NCI-H2227 treated with DMSO at 0.1 percent for 48 hours (cell line): ENCODE measurements at regions not wholly inside any gene's neighbourhood (a gene's known extent, or its start where the extent isn't known, plus 50 kb on each side); places are given as distances from the start of the nearest gene placed in this dataset.

Experiments used
- DNase-seq: peaks from one replicate; lab custom pipeline; 2025; lab: John Stamatoyannopoulos, UW

DNA sequence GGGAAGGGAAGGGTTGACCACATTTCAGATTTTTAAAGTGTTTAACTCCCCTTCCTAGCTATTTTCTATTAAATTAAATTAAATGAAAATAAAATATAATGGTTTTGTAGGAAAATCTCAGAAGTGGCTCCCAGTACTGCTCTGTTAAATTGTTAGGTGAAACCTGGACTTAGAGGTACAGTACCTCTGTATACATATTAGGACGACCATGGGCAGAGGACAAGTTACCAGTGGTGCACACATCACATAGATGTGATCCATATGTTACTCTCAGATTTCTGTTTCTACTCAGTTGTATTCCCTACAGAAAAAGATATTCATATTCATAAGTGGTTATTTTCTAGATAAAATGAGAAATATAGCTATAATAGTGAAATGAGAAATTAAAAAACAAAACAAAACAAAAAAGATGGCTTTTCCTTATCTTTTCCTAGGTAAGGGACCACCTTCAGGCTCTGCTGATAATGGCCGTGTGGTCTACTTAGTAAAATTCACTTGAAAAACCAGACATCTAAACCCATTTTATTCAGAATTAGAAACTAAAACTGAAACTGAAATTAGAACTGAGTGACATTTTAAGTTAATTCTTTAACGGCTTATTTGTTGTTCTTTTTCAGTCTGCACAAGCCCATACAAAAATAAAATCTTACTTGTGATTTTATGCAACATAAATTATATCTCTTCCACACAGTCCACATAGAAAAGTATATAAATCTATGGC is 832.5 kb upstream of the CHAC2 start:
- DNase-seq: no peak

DNA sequence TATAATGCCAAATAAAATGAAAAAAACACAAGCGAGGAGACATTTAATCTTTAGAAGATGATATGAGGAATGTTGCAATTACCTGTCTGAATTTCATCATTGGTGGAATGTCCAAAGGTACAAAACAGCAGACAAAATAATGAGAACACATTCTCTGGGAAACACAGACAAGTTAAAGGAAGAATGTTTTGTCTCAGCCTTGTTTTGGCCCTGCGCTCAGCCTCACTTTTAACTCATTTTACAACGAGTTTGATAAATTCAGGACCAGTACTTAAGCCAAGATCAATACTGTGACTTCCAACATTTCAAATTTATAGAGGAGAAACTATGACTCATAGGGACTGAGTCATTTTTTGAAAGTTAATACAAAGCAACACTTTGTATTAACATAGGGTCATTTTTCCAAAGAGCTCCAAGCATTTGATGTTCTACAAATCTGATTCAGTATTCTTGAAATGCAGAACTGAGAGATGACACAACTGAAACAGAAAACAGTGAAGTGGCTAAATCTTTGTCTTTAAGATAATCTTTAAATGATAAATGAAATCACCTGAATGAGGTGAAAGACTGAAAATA is 833.2 kb upstream of the CHAC2 start:
- no peak for DNase-seq

DNA sequence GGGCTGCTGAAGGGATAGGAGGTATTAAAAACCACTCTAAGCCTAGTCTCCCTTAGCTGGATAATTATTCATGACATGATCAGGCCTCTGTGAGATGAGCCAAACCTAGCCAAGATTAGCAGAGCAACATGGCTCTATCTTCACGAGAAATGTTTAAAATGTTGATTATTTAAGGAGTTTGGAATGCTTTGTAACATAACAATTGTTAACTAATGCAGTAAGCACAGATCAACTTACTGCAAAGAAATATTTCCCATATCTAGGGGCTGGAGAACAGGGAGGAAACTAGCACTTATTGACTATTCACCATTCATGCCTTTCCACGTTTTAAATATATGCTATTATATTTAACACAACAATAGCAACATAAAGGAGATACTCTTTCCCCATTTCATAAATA is 833.7 kb upstream of the CHAC2 start:
- DNase-seq: no peak

DNA sequence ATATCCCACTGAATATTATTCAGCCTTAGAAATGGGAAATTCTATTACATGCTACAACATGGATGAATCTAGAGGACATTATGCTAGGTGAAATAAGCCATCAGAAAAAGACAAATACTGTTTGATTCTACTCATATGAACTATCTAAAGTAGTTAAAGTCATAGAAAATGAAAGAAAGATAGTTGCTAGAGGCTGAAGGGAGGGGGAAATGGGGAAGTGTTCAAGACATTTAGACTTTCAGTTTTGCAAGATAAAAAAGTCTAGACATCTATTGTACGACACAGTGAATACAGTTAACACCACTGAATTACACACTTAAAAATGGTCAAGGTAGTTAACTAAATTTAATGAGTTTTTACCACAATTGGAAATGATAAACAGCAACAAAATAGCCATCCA is 835.9 kb upstream of the CHAC2 start:
- no peak for DNase-seq

DNA sequence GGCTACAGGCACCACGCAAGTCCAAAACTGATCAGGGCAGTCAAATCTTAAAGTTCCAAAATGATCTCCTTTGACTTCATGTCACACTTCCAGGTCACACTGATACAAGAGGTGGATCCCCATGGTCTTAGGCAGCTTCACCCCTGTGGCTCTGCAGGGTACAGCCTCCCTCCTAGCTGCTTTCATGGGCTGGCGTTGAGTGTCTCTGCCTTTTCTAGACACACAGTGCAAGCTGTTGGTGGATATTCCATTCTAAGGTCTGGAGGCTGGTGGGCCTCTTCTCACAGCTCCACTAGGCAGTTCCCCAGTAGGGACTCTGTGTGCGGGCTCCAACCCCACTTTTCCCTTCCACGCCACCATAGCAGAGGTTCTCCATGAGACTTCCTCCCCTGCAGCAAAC is 838.2 kb upstream of the CHAC2 start:
- DNase-seq: no peak

DNA sequence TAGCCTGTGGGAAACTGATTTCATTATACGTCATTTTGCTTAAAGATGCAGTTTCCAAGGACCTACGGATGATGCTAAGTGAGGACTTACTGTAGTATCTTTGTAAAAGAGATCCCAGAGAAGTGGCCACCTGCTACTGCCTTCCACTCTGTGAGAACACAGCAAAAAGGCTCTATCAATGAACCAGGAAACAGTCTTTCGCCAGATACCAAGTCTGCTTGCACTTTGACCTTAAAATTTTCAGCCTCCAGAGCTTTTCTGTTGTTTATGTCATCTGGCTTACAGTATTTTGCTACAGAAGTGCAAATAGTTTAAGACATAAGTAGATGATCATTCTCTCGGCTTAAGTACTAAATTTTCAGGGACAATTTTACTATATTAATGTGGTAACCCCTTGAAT is 847.9 kb upstream of the CHAC2 start:
- no peak for DNase-seq

DNA sequence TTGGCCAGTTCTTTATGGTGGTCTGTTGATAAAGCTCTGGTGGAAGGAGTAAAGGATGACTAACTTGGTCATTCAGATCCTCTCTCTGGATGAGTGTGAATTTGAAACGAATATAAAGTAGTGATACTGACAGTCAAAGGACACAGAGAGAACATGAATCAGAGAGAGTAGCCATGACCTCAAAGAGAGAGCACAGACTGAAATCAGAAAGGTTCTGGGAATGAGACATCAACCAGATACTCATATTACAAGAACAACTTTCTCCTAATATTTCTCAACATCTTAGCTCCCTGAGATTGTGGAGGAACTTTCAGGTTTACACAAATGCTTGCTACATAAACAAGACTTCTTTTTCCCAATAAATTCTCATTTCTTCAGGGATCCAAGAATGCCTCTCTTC is 849.1 kb upstream of the CHAC2 start:
- no peak for DNase-seq

DNA sequence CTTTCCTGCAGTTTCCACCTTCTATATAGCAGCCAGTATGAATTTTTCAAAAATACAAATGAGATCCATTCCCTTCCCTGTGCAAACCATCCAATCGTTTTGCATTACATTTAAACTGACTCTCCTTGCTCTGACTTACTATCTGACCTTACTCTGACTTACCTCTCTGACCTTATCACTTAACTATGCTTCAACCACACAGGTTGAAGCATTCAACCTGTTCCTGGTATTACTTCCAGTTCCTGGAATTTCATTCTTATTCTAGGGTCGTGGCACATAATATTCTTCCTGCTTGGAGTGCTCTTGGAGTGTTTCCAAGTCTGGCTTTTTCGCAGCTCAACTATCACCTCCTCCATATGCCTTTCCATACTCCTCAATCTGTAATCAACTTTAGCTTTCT is 850.6 kb upstream of the CHAC2 start:
- no peak for DNase-seq

DNA sequence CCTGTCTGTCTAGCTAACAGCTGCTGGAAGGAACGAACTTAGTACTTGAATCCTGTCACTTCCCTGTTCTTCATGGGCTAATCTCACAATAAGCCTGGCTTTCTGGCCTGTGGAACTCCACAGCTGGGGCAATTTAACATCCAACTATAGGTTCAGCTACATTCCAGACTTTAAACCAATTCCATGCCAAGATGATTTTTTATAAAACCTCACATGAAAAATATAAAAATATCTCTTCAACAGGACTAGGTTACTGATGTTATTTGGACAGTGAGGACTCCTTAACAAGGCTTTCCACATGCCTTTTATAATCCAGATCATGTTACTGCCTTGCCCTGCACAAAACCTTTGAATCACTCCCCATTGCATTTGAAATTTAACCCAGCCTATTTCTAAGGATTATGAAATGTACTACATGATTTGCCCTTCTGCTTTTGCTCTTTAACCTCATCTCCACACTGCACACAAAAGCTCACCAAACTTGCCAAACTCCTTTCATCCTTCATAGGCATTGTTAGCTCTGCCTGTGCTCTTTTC is 863.2 kb upstream of the CHAC2 start:
- DNase-seq: no peak

DNA sequence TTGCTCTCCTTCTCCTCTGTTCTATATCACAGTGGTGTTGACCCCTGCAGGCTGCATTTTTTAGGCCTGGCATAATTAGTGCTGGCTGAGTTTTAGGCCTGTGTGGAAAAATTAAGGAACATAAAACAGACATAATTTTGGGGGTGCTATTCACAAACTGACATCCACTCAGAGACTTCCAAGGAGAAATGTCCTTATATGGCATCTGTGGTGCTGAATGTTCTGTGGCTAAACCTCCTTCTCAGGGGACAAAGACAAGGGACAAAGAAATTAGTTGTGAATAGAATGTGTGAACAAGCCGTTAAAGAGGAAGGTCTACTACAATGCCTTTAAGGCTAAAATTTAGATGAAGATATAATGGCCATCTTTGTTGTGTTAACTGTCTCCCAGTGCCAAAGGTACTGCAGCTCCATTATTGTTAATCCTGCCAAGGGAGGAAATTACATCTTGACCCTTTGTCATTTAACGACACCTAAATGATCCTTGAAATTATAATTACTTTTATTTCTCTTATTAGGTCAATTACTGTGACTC is 870.0 kb upstream of the CHAC2 start:
- no peak for DNase-seq

DNA sequence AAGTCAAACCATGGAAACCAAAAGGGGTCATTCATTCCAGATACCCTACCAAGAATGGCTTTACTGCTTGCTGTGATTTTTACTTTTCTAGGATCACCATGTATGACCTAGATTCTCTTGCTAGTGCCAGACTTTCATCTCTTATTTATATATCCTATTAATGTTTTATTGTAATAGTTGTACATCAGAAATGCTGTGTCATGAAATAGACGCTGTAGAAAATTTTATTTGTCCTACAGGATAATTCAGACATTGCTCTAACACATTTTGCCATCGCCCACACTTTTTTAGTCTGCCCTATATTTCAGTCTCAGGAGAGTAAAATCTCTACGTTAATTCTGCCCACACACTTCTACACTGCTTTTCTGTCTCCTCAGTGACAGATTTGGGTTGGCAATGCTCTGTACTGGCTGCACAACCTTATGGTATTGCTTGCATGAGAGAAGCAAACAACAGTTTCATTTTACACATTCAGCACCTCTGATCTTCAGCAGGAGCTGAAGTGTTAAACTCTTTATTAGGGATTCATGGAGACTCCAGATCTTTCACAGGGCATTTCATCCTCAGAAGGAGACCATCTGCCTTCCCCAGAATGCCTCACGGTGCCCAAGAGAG is 871.8 kb upstream of the CHAC2 start:
- DNase-seq: no peak

DNA sequence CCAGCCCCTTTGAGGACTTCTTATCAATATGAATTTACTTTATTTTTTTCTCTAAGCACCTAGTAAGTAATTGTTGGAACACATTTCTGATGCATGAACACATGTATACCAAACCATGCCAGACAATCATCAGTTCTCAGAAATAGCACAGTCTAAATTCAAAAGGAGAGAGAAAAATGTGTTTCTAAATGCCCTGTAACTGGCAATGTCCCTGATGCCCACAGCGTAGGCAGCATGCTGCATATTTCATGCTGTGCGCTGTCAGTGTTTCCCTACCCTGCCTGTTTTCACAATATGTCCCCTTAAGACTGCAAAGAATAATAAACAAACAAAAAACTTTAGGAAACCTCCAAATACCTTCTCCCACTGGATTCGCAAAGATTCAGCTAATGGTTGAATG is 881.0 kb upstream of the CHAC2 start:
- no peak for DNase-seq

DNA sequence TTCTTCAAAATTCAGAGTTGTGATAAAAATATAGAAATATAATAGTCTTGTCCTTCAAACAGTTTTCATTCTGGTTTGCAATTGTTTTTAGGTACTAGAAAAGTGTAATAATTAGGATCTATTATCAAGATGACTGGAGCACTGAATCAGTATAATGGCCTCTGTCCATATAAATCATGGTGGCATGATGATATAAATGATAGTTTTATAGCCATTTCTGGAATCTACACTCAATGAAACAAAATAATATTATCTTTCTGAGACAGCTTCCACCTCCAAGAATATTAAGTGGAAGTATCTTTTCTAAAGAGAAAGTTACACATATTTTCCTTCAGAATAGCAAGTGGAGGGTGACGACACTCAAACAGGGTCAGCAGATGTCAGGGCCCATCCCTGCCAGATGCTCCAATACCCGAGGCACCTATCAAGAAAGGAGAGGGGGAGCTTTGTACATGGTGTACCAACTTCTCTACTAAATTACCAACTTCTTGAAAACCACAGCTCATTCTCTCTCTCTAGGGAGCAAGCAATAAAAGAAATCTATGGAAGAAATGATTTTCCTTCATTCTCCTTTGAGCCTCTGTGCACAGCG is 882.7 kb upstream of the CHAC2 start:
- DNase-seq: no peak

DNA sequence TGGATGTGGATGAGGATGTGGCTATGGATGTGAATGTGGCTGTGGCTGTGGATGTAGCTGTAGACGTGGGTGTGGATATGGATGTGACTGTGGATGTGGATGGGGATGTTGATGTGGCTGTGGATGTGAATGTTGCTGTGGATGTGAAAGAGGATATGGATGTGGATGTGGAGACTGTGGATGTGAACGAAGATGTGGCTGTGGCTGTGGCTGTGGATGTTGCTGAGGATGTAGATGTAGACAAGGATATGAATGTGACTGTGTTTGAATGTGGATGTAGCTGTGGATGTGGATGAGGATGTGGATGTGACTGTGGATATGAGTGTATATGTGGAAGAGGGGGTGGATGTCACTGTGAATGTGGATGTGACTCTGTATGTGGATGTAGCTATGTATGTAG is 884.6 kb upstream of the CHAC2 start:
- DNase-seq: no peak

DNA sequence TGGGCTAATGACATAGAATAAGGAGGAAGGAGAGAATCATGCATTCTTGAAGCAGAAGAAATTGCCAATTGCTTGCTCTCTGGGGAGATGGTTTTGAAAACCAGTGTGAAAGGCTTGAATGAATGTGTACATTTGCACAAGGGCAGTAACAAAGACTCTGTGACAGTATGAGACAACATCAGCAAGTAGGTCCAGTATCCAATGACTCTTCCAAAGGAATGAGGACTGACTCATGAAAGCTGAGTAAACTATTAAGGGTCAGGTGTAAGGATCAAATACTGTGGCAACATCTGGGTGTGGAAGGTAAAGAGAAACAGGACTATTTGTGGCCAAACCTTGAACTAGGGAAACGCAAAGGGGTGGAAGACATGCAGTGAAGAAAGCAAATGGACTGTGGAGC is 886.0 kb upstream of the CHAC2 start:
- no peak for DNase-seq

DNA sequence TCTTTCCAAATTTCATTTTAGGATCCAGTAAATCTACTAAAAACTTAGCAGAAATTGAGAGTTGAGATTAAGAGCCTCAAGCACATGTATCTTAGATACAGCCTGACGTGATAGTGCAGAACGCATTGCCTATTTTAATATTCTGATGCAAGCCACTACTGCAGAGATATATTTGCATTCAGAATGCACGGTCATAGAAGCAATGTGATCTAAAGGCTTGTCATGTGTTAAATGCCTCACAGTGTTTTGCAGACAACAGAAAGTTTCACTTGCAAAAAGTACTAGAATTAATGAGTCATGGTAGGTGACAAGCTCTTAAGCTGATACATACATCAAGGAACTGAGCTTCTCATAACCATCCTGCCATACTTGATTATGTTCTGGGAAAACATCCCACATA is 886.7 kb upstream of the CHAC2 start:
- no peak for DNase-seq

DNA sequence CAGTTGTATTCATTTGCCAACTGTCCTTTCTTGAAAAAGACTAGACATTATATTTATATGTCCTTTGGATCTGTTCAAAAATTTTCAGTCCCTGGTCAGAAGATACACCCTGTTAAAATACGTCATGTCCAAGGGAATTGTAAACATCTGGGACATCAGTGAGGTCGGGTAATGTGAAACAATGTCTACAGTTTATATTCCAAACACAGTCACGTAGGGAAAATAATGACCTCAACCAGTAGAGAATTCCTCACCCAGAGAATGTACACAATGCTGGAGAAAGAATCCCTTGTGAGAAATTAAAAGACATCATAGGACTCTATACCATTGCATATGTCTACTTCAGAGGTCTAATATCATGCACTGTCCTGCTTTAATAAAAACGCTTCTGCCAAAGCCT is 888.0 kb upstream of the CHAC2 start:
- DNase-seq: no peak

DNA sequence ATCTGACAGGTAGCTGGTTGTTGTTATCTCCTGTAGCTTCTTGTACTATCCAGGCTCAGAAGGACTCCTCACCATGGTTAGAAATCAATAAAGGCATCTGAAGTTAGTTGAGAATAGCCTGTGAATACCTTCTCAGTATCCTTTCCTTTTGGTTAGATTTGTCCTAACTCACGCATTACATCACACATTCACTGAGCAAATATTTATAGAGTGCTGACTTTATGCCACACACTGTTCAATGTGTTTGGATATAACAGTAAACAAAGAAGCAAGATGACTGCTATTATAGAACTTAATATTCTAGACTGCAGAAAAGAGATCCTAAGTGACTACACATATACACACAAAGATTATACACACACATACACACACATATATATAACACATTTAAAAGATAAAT is 889.9 kb upstream of the CHAC2 start:
- DNase-seq: no peak

DNA sequence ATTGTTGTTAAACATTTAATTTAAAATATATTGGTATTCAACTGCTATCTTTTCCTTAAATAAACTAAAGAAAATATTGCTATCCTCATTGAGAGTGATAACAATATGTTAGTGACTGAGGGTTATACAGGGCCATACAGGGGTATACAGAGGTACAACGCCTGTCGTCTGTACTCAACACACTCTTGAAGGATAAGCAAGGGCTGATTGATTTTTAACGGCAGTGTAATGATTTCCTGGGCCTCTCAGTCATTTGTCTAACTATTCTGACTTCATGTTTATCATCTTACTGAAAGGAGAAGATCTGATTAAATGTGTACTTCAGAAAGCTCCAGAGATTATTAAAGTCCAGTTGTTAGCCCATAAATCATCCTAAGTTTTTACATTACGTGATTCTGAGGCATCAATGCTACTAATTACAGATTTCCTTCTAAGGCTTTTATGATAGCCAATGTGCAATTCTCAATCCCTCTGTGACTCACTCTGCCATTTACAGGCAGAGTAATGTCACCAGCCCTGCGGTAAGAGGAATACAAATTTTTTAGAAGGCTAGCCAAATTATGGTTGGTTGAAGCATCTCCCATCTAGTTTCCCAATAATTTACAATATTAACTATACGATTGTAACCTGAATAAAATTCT is 893.0 kb upstream of the CHAC2 start:
- no peak for DNase-seq

DNA sequence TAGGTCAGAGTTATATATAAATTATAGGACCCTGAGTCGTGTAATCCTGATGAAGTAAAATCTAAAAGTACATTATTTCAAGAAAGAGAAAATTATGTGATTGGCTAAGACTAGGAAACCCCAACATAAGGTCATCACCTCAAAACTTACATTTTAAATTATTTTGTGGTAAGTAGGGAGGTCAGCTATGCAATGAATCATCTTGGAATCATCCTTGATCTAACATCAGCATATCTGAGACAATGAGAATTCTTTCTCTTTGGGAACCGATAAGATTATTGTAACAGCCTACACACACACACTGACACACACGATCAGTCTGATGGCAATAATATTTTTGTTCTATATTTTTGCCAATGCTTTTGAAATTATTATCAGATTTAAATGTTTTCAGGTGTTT is 904.8 kb upstream of the CHAC2 start:
- no peak for DNase-seq

DNA sequence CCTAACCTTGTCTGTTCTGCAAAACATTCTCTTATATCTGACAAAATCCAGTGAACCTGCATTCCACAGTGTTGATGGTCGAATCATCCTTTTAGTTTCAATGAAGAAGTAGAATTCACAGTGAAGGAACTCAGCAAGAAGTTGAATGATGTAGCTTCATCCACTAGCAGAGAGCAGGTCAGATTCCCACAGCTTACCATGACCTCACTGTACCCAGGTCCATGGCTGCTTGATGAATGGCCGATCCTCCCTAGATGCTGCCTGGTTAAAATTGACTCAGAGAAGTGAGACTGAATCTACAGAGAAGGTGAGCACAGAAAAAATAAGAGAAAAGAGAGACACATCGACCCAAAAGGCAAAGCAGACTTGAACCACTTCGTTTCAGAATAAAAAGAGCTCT is 906.0 kb upstream of the CHAC2 start:
- DNase-seq: no peak

DNA sequence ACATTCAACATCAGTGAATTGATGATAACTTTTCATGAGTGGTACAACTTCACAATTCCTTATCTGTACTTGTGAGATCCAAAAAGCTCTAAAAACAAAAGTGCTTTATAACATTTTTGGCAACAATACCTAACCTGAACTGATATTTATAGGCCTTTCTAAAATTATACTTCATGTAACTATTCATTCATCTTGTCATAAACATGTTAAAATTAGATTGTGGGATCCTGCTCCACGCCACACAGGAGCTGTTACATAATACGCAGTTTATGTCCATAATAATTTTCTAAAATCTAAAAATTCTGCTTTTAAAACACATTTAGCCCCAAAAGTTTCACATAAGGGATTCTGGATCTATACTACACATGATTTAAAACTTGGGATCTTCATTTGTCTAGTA is 908.5 kb upstream of the CHAC2 start:
- DNase-seq: no peak
